Keratinocyte (primary cell): ENCODE measurements at regions not wholly inside any gene's neighbourhood (a gene's known extent, or its start where the extent isn't known, plus 50 kb on each side); places are given as distances from the start of the nearest gene placed in this dataset.

Source experiments
- DNase-seq: peaks from one replicate; pipeline ENCODE4 v3.0.0-alpha.2; 2011; ENCODE audit warnings: low read depth, missing footprints, low spot score
- FAIRE-seq: peaks from 2 replicates; lab custom pipeline; 2011; peaks lifted over from hg19 to GRCh38; lab: Jason Lieb, UNC
- H2AFZ ChIP-seq: 2 replicates; pipeline ENCODE4 v1.6.0; 2012; ENCODE audit warnings: low read length, control low read depth, inconsistent platforms; ENCODE audit not compliant: control insufficient read depth
- H3K27ac ChIP-seq: 2 replicates; pipeline ENCODE4 v1.5.1; 2011; ENCODE audit warnings: low read length; ENCODE audit not compliant: control insufficient read depth, insufficient read depth
- H3K27me3 ChIP-seq: 3 replicates; pipeline ENCODE4 v1.6.0; 2011; ENCODE audit warnings: low read length; ENCODE audit not compliant: control insufficient read depth, insufficient read depth; ENCODE audit errors: extremely low read depth
- H3K36me3 ChIP-seq, 2 experiments: 2 replicates in 1 of 2; 3 replicates in 1 of 2; pipeline ENCODE4 v1.5.1; 2011; ENCODE audit warnings: low read length in 2 of 2, mild to moderate bottlenecking in 1 of 2; ENCODE audit not compliant: control insufficient read depth in 2 of 2, insufficient read depth in 2 of 2; ENCODE audit errors: extremely low read depth in 1 of 2
- H3K4me1 ChIP-seq: 3 replicates; pipeline ENCODE4 v1.5.1; 2011; ENCODE audit warnings: low read length; ENCODE audit not compliant: control insufficient read depth, insufficient read depth; ENCODE audit errors: extremely low read depth
- H3K4me2 ChIP-seq: 3 replicates; pipeline ENCODE4 v1.6.0; 2011; ENCODE audit warnings: low read depth, low read length; ENCODE audit not compliant: control insufficient read depth, insufficient read depth; ENCODE audit errors: extremely low read depth
- H3K4me3 ChIP-seq, 3 experiments: fragments of 200-600 bp in 1 of 3; sonication (generic) in 1 of 3; 2 replicates in 2 of 3; 3 replicates in 1 of 3; pipeline ENCODE4 v1.5.1; 2011 to 2016; ENCODE audit warnings: low read length in 3 of 3, mild to moderate bottlenecking in 3 of 3, control low read depth in 2 of 3, inconsistent platforms in 1 of 3, low read depth in 1 of 3, mixed read lengths in 1 of 3, mixed run types in 1 of 3, moderate library complexity in 1 of 3; ENCODE audit not compliant: control insufficient read depth in 2 of 3, insufficient read depth in 2 of 3; ENCODE audit errors: extremely low read depth in 1 of 3
- H3K79me2 ChIP-seq: 2 replicates; pipeline ENCODE4 v1.6.0; 2012; ENCODE audit warnings: low read length; ENCODE audit not compliant: control insufficient read depth, insufficient read depth
- H3K9ac ChIP-seq: 3 replicates; pipeline ENCODE4 v1.6.0; 2011; ENCODE audit warnings: low read length; ENCODE audit not compliant: control insufficient read depth, insufficient read depth; ENCODE audit errors: extremely low read depth
- H3K9me1 ChIP-seq: 3 replicates; pipeline ENCODE4 v1.6.0; 2011; ENCODE audit warnings: low read length; ENCODE audit not compliant: control insufficient read depth, insufficient read depth; ENCODE audit errors: extremely low read depth
- H3K9me3 ChIP-seq: 2 replicates; pipeline ENCODE4 v1.5.1; 2012; ENCODE audit warnings: low read depth, low read length; ENCODE audit not compliant: control insufficient read depth
- H4K20me1 ChIP-seq: 3 replicates; pipeline ENCODE4 v1.6.0; 2011; ENCODE audit warnings: low read length; ENCODE audit not compliant: control insufficient read depth, insufficient read depth; ENCODE audit errors: extremely low read depth
- EZH2 ChIP-seq: IDR thresholded peaks from one replicate; pipeline ENCODE4 v1.6.1; 2012; ENCODE audit warnings: inconsistent platforms, mild to moderate bottlenecking, low read length, moderate library complexity
- dilution Hi-C: fragments of 300-500 bp; cut with MboI; formaldehyde crosslinking; loops from one replicate; pipeline ENCODE4 v1.7.0; 2020; ENCODE audit warnings: low sequenced_read_pairs; ENCODE audit not compliant: extremely low pct_ligation_motif_present
- TF ChIP-seq, protein P1 (sequence below), 3 experiments: IDR thresholded peaks in 1 of 3; conservative IDR thresholded peaks in 1 of 3; optimal IDR thresholded peaks in 1 of 3; 2 replicates in 2 of 3; 3 replicates in 1 of 3; pipeline versions ENCODE3 to v1.5.1; 2011; ENCODE audit warnings: low read length in 3 of 3, mild to moderate bottlenecking in 3 of 3, moderate library complexity in 2 of 3, control low read depth in 1 of 3, inconsistent platforms in 1 of 3; ENCODE audit not compliant: insufficient read depth in 2 of 3; ENCODE audit errors: extremely low read depth in 1 of 3

DNA sequence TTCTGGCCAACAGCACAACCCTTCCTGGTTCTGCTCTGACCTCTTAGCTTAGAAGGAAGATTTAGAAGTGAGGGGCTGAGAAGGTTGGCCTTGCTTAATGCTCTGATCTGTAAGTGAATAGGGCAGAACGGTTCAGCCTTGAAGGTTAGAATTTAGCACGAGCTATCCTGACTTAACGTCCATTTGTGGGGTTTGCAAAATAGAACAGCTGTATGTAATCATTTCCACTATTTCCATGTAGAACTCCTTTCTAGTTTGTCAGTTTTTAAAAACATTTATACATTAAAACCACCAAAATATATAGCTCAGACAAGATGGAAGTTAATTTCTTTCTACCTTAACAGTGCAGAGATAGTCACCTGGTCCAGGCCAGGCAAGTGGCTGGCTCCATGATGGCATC lies 89.9 kb downstream of the TBX19 start:
- Histone ChIP-seq H3K4me1 (no peaks in the 10 kb centered on the region), H3K36me3 (no peaks in the 10 kb centered on the region), H3K27me3 (peaks cover 4% of the 10 kb centered on the region), H2AFZ (no peak overlapping the region), H3K79me2 (no peaks in the 10 kb centered on the region), H3K4me2 (no peak overlapping the region), H4K20me1 (no peaks in the 10 kb centered on the region), H3K27ac (no peak overlapping the region), H3K9me3 (no peaks in the 10 kb centered on the region), H3K4me3 (no peak overlapping the region), H3K9me1 (no peaks in the 10 kb centered on the region), H3K9ac (no peak overlapping the region)
- TF ChIP-seq, protein P1, sequence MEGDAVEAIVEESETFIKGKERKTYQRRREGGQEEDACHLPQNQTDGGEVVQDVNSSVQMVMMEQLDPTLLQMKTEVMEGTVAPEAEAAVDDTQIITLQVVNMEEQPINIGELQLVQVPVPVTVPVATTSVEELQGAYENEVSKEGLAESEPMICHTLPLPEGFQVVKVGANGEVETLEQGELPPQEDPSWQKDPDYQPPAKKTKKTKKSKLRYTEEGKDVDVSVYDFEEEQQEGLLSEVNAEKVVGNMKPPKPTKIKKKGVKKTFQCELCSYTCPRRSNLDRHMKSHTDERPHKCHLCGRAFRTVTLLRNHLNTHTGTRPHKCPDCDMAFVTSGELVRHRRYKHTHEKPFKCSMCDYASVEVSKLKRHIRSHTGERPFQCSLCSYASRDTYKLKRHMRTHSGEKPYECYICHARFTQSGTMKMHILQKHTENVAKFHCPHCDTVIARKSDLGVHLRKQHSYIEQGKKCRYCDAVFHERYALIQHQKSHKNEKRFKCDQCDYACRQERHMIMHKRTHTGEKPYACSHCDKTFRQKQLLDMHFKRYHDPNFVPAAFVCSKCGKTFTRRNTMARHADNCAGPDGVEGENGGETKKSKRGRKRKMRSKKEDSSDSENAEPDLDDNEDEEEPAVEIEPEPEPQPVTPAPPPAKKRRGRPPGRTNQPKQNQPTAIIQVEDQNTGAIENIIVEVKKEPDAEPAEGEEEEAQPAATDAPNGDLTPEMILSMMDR (optimal IDR thresholded peaks at IDR 0.05 in 1 of 3, IDR thresholded peaks at IDR 0.05 in 1 of 3, conservative IDR thresholded peaks at IDR 0.05 in 1 of 3; ENCODE audit: extremely low read depth in 1 of 3, insufficient read depth in 2 of 3, low read length in 3 of 3) = no peak
- no peak for TF ChIP-seq EZH2
- dilution Hi-C loops = no loop called here
- no peak for DNase-seq
- FAIRE-seq = no peak

DNA sequence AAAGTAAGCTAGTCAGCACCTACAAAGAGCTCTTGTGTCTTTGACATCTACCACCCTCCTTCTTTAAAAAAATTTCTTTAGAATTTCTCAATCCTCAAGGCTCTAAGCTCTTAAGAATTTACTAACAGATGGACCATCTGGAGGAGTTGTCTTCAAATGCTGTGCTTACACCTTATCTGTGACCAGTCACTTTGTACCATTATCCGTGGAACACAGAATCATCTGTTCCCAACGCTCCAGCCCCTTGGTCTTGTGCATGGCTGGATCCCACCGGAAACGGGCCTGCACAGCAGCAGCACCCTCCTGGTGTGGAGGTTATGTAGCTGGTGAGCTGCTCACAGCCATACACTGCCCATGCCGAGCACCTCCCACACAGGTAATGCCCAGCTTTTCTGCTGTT lies 89.0 kb downstream of the TBX19 start:
- H3K79me2 ChIP-seq = no peaks in the 10 kb centered on the region
- no peak overlapping the region for H3K27ac ChIP-seq
- H3K4me1 ChIP-seq = no peaks in the 10 kb centered on the region
- TF ChIP-seq, protein P1 (optimal IDR thresholded peaks at IDR 0.05 in 1 of 3, IDR thresholded peaks at IDR 0.05 in 1 of 3, conservative IDR thresholded peaks at IDR 0.05 in 1 of 3; ENCODE audit: extremely low read depth in 1 of 3, insufficient read depth in 2 of 3, low read length in 3 of 3) = no peak
- no peak for TF ChIP-seq EZH2
- dilution Hi-C loops = no loop called here
- H4K20me1 ChIP-seq = no peaks in the 10 kb centered on the region
- no peaks in the 10 kb centered on the region for H3K9me3 ChIP-seq
- no peaks in the 10 kb centered on the region for H3K36me3 ChIP-seq
- H3K4me2 ChIP-seq = no peak overlapping the region
- peaks cover 7% of the 10 kb centered on the region for H3K27me3 ChIP-seq
- H2AFZ ChIP-seq = no peak overlapping the region
- DNase-seq = no peak
- no peak overlapping the region for H3K4me3 ChIP-seq
- no peak overlapping the region for H3K9ac ChIP-seq
- no peaks in the 10 kb centered on the region for H3K9me1 ChIP-seq
- no peak for FAIRE-seq
